ENCODE measurements at regions not wholly inside any gene's neighbourhood (a gene's known extent, or its start where the extent isn't known, plus 50 kb on each side); places are given as distances from the start of the nearest gene placed in this dataset.

GRCh38 chr12:38445040-38445439 is 128.5 kb downstream of the ALG10B start:
- TF ChIP-seq, protein P1, sequence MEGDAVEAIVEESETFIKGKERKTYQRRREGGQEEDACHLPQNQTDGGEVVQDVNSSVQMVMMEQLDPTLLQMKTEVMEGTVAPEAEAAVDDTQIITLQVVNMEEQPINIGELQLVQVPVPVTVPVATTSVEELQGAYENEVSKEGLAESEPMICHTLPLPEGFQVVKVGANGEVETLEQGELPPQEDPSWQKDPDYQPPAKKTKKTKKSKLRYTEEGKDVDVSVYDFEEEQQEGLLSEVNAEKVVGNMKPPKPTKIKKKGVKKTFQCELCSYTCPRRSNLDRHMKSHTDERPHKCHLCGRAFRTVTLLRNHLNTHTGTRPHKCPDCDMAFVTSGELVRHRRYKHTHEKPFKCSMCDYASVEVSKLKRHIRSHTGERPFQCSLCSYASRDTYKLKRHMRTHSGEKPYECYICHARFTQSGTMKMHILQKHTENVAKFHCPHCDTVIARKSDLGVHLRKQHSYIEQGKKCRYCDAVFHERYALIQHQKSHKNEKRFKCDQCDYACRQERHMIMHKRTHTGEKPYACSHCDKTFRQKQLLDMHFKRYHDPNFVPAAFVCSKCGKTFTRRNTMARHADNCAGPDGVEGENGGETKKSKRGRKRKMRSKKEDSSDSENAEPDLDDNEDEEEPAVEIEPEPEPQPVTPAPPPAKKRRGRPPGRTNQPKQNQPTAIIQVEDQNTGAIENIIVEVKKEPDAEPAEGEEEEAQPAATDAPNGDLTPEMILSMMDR (IDR thresholded peaks at IDR 0.05) = no peak

DNA sequence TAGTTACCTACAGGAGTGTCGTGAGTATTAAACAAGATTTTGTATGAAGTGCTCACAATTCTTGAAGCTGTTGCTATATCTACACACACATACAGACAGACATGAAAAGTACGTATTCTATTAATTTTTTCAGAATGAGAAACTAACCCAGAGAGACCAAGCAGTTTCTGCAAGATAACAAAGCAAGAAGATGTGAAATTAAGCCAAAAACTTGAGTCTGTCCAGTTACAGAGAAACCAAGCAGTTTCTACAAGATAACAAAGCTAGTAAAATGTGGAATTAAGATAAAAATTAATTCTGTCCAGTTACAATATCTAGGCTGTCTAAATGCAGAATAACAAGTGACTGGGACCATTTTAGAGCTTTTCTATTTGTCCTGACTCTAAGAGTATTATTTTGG is 132.4 kb downstream of the ALG10B start:
- TF ChIP-seq, protein P1 (IDR thresholded peaks at IDR 0.05) = no peak

GRCh38 chr12:38456537-38457120 is 140.1 kb downstream of the ALG10B start:
- TF ChIP-seq, protein P1 (IDR thresholded peaks at IDR 0.05) = no peak

- TF ChIP-seq, protein P1 (IDR thresholded peaks at IDR 0.05) = no peak
These were observed 148.4 kb downstream of the ALG10B start for GRCh38 chr12:38465020-38465419.

GRCh38 chr12:38469715-38470114 is 153.1 kb downstream of the ALG10B start:
- TF ChIP-seq, protein P1 (IDR thresholded peaks at IDR 0.05) = no peak

DNA sequence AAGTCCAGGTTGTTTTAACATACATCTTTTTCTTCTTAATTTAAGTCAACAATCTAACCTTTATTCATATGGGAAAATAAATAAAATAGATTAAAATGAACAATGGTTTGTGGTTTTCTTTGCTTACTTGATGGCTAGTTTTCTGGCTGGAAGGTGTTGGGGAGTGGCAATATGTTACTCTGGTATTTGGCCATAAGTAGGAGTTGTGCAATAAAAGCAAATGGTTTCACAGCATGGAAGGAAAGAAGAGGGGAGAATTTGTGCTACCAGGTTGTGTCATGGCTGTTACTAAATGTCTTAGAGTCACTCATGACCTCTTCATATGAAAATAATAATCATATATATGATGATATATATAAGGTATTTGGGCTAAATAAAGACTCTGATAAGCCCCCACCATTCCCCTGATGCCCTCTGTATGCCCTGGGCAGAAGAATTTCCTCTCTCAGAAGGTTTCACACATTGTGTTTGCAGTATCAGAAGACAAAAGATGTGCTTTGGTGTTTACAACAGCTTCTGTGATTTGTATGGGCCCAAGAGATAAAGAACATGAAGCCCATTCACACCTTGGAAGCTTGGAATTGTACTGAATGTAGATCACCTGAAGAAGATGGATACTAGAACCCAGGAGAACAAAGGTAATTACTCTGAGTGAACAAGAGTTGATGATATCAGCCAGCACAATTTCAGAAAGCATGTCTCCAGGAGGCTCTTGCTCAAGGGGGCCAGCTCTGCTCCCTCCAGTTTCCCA is 160.9 kb downstream of the ALG10B start:
- TF ChIP-seq, protein P1 (IDR thresholded peaks at IDR 0.05) = no peak

DNA sequence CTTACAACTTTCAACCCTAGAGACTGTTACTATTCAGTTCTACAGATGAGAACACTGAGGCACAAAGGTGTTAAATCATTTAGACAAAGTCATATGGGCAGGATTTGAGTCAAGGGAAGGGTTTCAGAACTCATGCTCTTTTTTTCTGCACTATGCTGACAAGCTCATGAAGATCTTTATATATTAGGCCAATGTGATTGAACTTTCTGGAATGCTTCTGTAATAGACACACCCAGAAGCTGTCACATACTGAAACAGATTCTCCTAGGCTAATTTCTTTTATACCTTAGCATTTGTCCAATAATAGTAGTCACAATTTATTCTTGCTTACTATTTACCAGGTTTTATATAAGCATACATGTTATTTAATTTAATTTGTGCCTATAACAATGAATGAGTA is 164.0 kb downstream of the ALG10B start:
- TF ChIP-seq, protein P1 (IDR thresholded peaks at IDR 0.05) = no peak

Data from LNCAP (cell line).